ENCODE measurements at regions not wholly inside any gene's neighbourhood (a gene's known extent, or its start where the extent isn't known, plus 50 kb on each side); places are given as distances from the start of the nearest gene placed in this dataset.
"Not testable (repeated sequence)": the region's sequence is repeated elsewhere in the genome, so short reads cannot be mapped to it uniquely, and the experiment has no call there.

DNA sequence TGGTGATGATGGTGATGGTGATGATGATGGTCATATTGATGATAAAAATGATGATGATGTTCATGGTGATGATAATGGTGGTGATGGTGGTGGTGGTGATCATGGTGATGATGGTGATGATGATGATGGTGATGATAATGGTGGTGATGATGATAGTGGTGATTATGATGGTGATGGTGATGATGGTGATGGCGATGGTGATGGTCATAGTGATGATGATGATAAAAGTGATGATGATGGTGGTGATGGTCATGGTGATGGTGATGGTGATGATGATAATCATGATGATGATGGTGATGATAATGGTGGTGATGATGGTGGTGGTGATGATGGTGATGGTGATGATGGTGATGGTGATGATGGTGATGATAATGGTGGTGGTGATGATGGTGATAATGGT lies 478.7 kb downstream of the TYW1 start:
- no peak for DNase-seq (ENCODE audit: low spot score)

DNA sequence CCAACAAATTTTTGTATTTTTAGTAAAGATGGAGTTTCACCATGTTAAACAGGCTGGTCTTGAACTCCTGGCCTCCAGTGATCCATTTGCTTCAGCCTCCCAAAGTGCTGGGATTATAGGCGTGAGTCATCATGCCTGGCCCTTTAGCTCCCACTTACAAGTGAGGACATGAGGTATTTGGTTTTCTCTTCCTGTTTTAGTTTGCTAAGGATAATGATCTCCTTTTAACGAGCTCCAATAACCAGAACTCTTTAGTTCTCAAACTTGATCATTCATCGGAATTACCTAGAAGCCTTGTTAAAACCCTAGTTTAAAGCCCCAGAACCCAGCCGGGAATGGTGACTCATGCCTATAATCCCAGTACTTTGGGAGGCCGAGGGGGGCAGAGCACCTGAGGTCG lies 481.4 kb downstream of the TYW1 start:
- no peak for DNase-seq (ENCODE audit: low spot score)

DNA sequence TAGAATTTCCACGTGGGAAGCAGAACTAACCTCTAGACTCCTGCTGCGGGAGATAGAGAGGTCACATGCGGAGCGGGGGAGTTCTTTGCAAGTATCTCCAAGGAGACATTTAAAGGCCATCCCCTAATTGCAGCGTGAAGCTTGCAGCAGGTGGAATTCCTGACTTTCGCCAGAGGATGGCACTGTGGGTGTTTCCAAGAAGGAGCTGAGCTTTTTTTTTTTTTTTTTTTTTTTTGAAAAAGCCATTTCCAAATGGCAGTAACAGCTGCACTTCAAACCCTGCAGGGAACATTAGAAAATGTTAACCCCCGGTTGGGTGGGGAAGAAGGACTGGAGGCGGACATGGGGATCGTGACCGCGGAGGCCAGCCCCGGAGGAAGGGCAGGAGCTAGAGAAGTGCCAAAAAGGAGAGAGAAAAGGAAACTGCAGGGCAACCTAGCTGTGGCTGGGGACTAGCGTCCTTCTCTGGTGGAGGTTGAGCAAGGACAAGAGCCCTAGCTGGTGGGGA lies 487.7 kb downstream of the TYW1 start:
- DNase-seq (ENCODE audit: low spot score): peak; percentile 53

GRCh38 chr7:67486401-67486800 lies 489.8 kb downstream of the TYW1 start:
- DNase-seq (ENCODE audit: low spot score): no peak

- no peak for DNase-seq (ENCODE audit: low spot score)
Observed at GRCh38 chr7:67487316-67487715, 490.7 kb downstream of the TYW1 start.

GRCh38 chr7:67489881-67490280 lies 493.2 kb downstream of the TYW1 start:
- no peak for DNase-seq (ENCODE audit: low spot score)

DNA sequence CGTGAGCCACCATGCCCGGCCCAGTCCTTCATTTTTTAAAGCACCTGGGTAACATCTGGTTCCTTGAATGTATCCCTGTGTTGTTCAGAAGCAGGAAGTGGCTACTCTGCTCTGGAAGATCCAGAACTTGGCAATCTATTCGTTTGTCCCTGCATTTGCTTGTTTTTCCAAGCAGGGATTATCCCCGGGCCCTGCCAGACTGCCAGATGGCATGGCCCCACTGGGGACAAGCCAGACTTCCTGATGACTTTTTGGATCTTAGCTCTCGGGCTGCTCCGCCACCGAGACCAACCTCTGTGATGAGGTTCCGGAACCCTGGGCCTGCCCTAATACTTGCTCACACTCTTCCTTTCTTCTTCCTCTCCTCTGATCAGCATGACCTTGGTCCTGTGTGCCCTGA lies 496.7 kb downstream of the TYW1 start:
- DNase-seq (ENCODE audit: low spot score): no peak

DNA sequence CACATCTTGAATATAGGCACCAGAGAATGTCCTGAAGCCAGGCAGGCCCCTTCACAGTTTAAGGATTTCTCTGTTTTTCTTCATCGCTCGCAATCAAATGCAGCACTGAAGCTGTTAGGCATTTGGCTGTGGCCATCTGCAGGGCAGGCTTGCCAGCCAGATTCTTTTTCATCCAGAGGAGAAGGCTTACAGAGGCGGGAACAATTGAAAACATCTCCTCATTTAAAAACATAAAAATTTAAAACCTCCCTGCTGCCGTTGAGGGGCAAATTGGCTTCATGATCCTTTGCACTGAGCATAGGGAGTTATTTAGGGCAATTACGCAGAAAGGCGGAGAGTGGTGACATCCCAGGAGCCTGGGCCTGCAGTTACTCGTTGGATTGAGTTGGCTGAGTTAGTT lies 500.0 kb downstream of the TYW1 start:
- no peak for DNase-seq (ENCODE audit: low spot score)

GRCh38 chr7:67497914-67498313 lies 501.3 kb downstream of the TYW1 start:
- DNase-seq (ENCODE audit: low spot score): not testable (repeated sequence)

DNA sequence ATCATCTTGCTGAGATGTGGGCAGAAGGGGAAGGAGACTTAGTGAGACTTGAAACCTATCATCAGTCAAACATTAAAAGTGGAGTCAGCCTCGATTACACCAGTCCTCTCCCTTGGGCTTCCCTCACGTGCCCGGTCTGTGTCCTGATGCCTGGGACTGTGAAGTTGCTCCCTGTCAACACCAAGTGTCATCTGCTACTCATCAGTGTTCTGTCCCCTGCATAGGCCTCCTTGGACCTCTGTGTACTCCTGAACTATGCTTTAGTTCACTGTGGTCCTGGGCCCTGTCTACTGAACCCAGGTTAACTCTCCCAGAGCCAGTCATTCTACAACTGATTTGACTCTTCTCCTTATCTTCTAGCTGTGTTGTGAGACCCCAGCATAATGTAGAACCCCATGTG lies 506.3 kb downstream of the TYW1 start:
- no peak for DNase-seq (ENCODE audit: low spot score)

GRCh38 chr7:67505449-67505848 lies 508.8 kb downstream of the TYW1 start:
- no peak for DNase-seq (ENCODE audit: low spot score)

- DNase-seq (ENCODE audit: low spot score): no peak
Observed at GRCh38 chr7:67512481-67512880, 515.8 kb downstream of the TYW1 start.

DNA sequence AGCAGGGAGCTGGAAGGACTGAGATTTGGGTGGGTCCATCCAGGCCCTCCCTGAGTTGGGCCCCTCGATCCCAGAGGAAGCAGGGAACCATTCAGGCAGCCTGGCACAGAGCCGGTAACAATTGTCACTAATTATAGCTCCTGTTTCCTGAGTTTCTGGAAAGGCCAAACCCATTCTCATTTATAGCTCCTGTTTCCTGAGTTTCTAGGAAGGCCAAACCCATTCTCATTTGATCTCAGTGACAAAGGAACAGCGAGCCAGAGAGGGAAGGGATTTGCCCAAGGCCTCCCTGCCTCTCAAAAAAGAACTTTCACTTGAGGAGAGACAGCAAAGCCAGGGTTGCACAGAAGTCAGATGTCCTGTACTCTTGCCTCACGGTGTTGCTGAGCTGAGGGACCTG lies 521.9 kb downstream of the TYW1 start:
- DNase-seq (ENCODE audit: low spot score): no peak

DNA sequence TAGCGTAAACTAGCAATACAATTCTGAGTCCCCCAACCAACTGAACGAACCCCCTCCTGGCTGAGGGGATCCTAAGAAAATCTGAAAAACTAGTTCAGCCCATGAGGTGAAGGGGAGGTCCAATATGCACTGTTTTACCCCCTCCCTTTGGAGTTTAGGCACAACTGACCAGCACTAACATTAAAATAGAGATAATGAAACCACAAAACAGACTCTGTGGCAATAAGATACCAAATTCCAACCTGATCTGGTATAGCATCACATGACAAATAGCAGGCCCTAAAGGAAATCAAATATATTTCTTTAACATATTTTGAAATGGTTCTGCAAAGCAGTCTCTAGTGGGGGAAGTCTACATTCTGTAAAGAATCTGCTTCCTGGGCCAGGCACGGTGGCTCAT lies 522.5 kb downstream of the TYW1 start:
- DNase-seq (ENCODE audit: low spot score): no peak

- DNase-seq (ENCODE audit: low spot score): no peak
Observed at GRCh38 chr7:67522504-67522903, 525.9 kb downstream of the TYW1 start.

- DNase-seq (ENCODE audit: low spot score): no peak
Observed at GRCh38 chr7:67523713-67524112, 527.1 kb downstream of the TYW1 start.

DNA sequence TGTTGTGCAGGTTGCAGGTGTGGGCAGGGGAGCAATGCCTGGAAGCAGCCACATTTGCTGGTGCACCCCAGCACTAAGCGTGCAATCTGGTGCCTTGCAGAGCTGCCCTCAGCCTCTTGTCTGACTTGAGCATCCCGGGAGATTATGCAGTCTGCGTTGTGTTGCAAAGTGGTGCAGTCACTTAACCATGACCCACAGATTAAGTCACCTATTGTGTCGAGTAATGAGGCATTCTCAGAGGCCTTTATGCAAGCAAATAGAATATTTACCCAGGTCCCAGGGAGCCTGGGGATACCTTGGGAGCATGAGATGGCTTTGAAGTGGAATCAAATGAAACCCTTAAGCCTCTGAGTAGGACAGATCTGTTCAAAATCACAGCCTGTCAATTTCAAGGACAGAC lies 529.0 kb downstream of the TYW1 start:
- DNase-seq (ENCODE audit: low spot score): no peak

- DNase-seq (ENCODE audit: low spot score): no peak
Observed at GRCh38 chr7:67535241-67535989, 538.8 kb downstream of the TYW1 start.

- DNase-seq (ENCODE audit: low spot score): no peak
Observed at GRCh38 chr7:67542916-67543315, 546.3 kb downstream of the TYW1 start.

- DNase-seq (ENCODE audit: low spot score): no peak
Observed at GRCh38 chr7:67547183-67547907, 550.7 kb downstream of the TYW1 start.

DNA sequence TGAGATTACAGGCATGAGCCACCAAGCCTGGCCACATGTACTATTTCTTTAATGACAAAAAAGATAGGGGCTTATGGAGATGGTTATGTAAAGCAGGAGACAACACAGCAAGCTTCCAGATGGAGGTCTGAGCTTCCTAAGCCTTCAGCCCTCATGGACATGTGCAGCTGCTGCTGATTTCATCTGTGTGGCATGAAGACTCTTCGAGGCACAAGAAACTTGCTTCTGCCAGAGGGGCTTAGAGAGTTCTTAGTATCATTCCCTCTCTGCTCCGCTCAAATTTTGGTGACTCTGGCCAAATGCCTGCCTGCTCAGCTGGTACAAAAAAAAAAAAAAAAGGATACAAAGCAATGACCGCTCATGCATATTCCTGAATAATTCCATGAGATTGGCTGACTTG lies 552.5 kb downstream of the TYW1 start:
- no peak for DNase-seq (ENCODE audit: low spot score)

DNA sequence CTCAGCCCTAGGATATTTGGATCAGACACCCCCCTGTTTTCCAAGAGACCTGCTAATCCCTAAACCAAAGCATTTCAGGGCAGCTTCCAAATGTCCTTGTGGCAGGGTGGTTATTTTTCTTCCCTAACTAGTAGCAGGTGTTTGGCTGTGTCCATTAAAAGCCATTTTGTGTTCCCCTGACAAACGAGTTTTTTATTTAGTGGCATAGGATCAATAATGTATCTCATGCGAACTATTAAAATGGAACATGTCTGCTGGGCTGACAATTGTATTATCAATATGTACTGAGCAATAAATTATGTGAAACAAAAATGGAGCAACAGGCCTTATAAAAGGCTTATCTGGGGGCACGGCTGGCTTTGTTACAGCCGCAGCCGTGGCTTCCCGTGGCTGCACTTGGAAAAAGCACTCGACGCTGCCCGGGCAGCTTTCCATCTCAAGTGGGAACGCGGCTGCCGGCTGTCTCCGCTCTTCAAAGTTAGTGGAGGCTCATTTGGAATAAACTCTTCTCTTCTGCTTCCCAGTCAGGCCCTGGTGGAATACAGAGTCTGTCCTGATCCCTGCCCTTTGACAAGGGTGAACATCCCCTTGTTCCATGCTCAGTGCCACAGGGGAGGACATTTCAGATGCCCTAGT lies 554.3 kb downstream of the TYW1 start:
- no peak for DNase-seq (ENCODE audit: low spot score)

- DNase-seq (ENCODE audit: low spot score): no peak
Observed at GRCh38 chr7:67552738-67553137, 556.1 kb downstream of the TYW1 start.

All from kidney tubule cell (primary cell).